ENCODE measurements at regions not wholly inside any gene's neighbourhood (a gene's known extent, or its start where the extent isn't known, plus 50 kb on each side); places are given as distances from the start of the nearest gene placed in this dataset.

DNA sequence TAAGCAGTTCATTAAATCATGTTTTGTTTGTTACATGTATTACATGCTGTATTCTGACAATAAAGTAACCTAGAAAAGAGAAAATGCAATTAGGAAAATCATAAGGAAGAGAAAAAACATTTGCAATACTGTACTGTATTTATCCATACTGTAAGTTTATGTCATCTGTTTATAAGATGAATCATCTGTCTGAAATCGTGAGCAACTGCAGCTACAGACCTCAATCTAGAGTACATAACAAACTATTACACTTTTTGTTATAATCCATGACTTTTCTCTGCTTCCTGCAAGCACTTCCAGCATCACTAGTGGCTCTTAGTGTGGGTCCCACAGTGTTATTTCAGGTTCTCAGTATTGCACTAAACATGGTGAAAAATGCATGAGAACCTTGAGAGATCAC lies 144.4 kb upstream of the NR4A3 start:
- TF ChIP-seq CTCF (IDR thresholded peaks at IDR 0.05): no peak
- TF ChIP-seq POLR2A (IDR thresholded peaks at IDR 0.05): no peak
- no peak for TF ChIP-seq POLR2AphosphoS5 (IDR thresholded peaks at IDR 0.05)
- TF ChIP-seq EP300 (IDR thresholded peaks at IDR 0.05): no peak
